Fibroblast of lung (primary cell): ENCODE measurements at regions not wholly inside any gene's neighbourhood (a gene's known extent, or its start where the extent isn't known, plus 50 kb on each side); places are given as distances from the start of the nearest gene placed in this dataset.
"Not testable (repeated sequence)": the region's sequence is repeated elsewhere in the genome, so short reads cannot be mapped to it uniquely, and the experiment has no call there.

Experiments used
- CTCF ChIP-seq, 2 donors: IDR thresholded peaks in 1 of 2; conservative IDR thresholded peaks in 1 of 2; 1 replicate in 1 of 2; 2 replicates in 1 of 2; pipeline ENCODE4 v1.5.1; 2011 to 2012; ENCODE audit warnings: low read length in 2 of 2, control low read depth in 1 of 2, inconsistent platforms in 1 of 2, low read depth in 1 of 2, mild to moderate bottlenecking in 1 of 2
- EZH2 ChIP-seq: IDR thresholded peaks from 2 replicates; pipeline ENCODE4 v1.5.1; 2012; ENCODE audit warnings: low read length, control low read depth, mild to moderate bottlenecking; ENCODE audit errors: missing control alignments

- not testable (repeated sequence) for TF ChIP-seq EZH2; CTCF (conservative IDR thresholded peaks at IDR 0.05 in 1 of 2, IDR thresholded peaks at IDR 0.05 in 1 of 2; ENCODE audit: low read depth in 1 of 2, low read length in 2 of 2)
Observed at GRCh38 chr9:42848156-42848555, 664.7 kb downstream of the SPATA31A6 start.
